ENCODE measurements at regions not wholly inside any gene's neighbourhood (a gene's known extent, or its start where the extent isn't known, plus 50 kb on each side); places are given as distances from the start of the nearest gene placed in this dataset.

- DNase-seq = no peak
- Histone ChIP-seq H3K4me3 (no peak overlapping the region), H3K4me1 (ENCODE audit: low read depth) (no peaks in the 10 kb centered on the region), H3K9me3 (no peaks in the 10 kb centered on the region), H3K36me3 (ENCODE audit: low read depth) (no peaks in the 10 kb centered on the region)
- TF ChIP-seq CTCF (IDR thresholded peaks at IDR 0.05) = no peak
- no peak for ATAC-seq
- intact Hi-C loops (cut with DNase I, micrococcal nuclease) = no loop called here
Measured at GRCh38 chr16:8184854-8185253, 405.5 kb downstream of the TMEM114 start.

GRCh38 chr16:8183176-8184099 lies 406.9 kb downstream of the TMEM114 start:
- DNase-seq (no peak), ATAC-seq (no peak)
- Histone ChIP-seq H3K4me3 (no peak overlapping the region), H3K9me3 (no peaks in the 10 kb centered on the region), H3K36me3 (ENCODE audit: low read depth) (no peaks in the 10 kb centered on the region), H3K4me1 (ENCODE audit: low read depth) (no peaks in the 10 kb centered on the region)
- no peak for TF ChIP-seq CTCF (IDR thresholded peaks at IDR 0.05)
- intact Hi-C loops (cut with DNase I, micrococcal nuclease) = no loop called here

GRCh38 chr16:8182761-8183160 lies 407.6 kb downstream of the TMEM114 start:
- ATAC-seq = no peak
- intact Hi-C loops (cut with DNase I, micrococcal nuclease) = no loop called here
- no peak for TF ChIP-seq CTCF (IDR thresholded peaks at IDR 0.05)
- Histone ChIP-seq H3K9me3 (no peaks in the 10 kb centered on the region), H3K4me1 (ENCODE audit: low read depth) (no peaks in the 10 kb centered on the region), H3K4me3 (no peak overlapping the region), H3K36me3 (ENCODE audit: low read depth) (no peaks in the 10 kb centered on the region)
- no peak for DNase-seq

- Histone ChIP-seq H3K4me3 (no peak overlapping the region), H3K36me3 (ENCODE audit: low read depth) (no peaks in the 10 kb centered on the region), H3K4me1 (ENCODE audit: low read depth) (no peaks in the 10 kb centered on the region), H3K9me3 (no peaks in the 10 kb centered on the region)
- no peak for ATAC-seq
- no peak for TF ChIP-seq CTCF (IDR thresholded peaks at IDR 0.05)
- intact Hi-C loops (cut with DNase I, micrococcal nuclease) = no loop called here
- no peak for DNase-seq
Measured at GRCh38 chr16:8179615-8180014, 410.7 kb downstream of the TMEM114 start.

GRCh38 chr16:8178271-8178670 lies 412.0 kb downstream of the TMEM114 start:
- no peak for DNase-seq
- intact Hi-C loops (cut with DNase I, micrococcal nuclease) = no loop called here
- TF ChIP-seq CTCF (IDR thresholded peaks at IDR 0.05) = no peak
- Histone ChIP-seq H3K4me1 (ENCODE audit: low read depth) (no peaks in the 10 kb centered on the region), H3K9me3 (no peaks in the 10 kb centered on the region), H3K36me3 (ENCODE audit: low read depth) (no peaks in the 10 kb centered on the region), H3K4me3 (no peak overlapping the region)
- ATAC-seq = no peak
